GM13976 (cell line): ENCODE measurements at regions not wholly inside any gene's neighbourhood (a gene's known extent, or its start where the extent isn't known, plus 50 kb on each side); places are given as distances from the start of the nearest gene placed in this dataset.
"Not testable (repeated sequence)": the region's sequence is repeated elsewhere in the genome, so short reads cannot be mapped to it uniquely, and the experiment has no call there.

Source experiments
- DNase-seq: peaks from one replicate; pipeline ENCODE4 v3.0.0; 2012; ENCODE audit warnings: low spot score
- CTCF ChIP-seq: IDR thresholded peaks from 2 replicates; pipeline ENCODE4 v1.5.1; 2012; ENCODE audit warnings: borderline replicate concordance, mild to moderate bottlenecking; ENCODE audit not compliant: insufficient read depth; ENCODE audit errors: extremely low read depth, missing control alignments, control extremely low read depth
- in situ Hi-C: fragments of 300-500 bp; cut with MboI; formaldehyde crosslinking; loops from one replicate; pipeline ENCODE4 v1.12.0; 2022; ENCODE audit warnings: low sequenced_read_pairs, mixed read lengths, inconsistent platforms; ENCODE audit not compliant: unreplicated experiment

- in situ Hi-C loops = no loop called here
- no peak for DNase-seq
- TF ChIP-seq CTCF = no peak
Observed at GRCh38 chr2:131425231-131425941, 50.5 kb upstream of the TUBA3D start.

- not testable (repeated sequence) for DNase-seq
- in situ Hi-C loops = loop anchor here (25.0 kb wide), 2 partner anchors 238 to 363 kb away; no protein-coding TSS in a partner anchor
Observed at GRCh38 chr2:131424605-131425114, 51.3 kb upstream of the TUBA3D start.

GRCh38 chr2:131420751-131421150 lies 55.2 kb upstream of the TUBA3D start:
- not testable (repeated sequence) for DNase-seq
- in situ Hi-C loops = loop anchor here (25.0 kb wide), 2 partner anchors 242 to 367 kb away; no protein-coding TSS in a partner anchor

- DNase-seq = no peak
- no peak for TF ChIP-seq CTCF
- in situ Hi-C loops = loop anchor here (25.0 kb wide), 2 partner anchors 243 to 368 kb away; no protein-coding TSS in a partner anchor
Observed at GRCh38 chr2:131419441-131419840, 55.5 kb upstream of the RAB6D start.

GRCh38 chr2:131418625-131419024 lies 54.7 kb upstream of the RAB6D start:
- DNase-seq = no peak
- TF ChIP-seq CTCF = no peak
- in situ Hi-C loops = loop anchor here (25.0 kb wide), 2 partner anchors 244 to 369 kb away; no protein-coding TSS in a partner anchor

GRCh38 chr2:131417886-131418285 lies 53.9 kb upstream of the RAB6D start:
- DNase-seq = no peak
- no peak for TF ChIP-seq CTCF
- in situ Hi-C loops = loop anchor here (25.0 kb wide), 2 partner anchors 244 to 369 kb away; no protein-coding TSS in a partner anchor

- DNase-seq = no peak
- no peak for TF ChIP-seq CTCF
- in situ Hi-C loops = loop anchor here (25.0 kb wide), 2 partner anchors 249 to 374 kb away; no protein-coding TSS in a partner anchor
Observed at GRCh38 chr2:131413785-131414184, 49.8 kb upstream of the RAB6D start.
